IPS DF 19.7 (cell line): ENCODE measurements at regions not wholly inside any gene's neighbourhood (a gene's known extent, or its start where the extent isn't known, plus 50 kb on each side); places are given as distances from the start of the nearest gene placed in this dataset.

Experiments
- DNase-seq: peaks from one replicate; pipeline ENCODE4 v3.0.0-alpha.2; 2013; ENCODE audit warnings: low read depth, low spot score

DNA sequence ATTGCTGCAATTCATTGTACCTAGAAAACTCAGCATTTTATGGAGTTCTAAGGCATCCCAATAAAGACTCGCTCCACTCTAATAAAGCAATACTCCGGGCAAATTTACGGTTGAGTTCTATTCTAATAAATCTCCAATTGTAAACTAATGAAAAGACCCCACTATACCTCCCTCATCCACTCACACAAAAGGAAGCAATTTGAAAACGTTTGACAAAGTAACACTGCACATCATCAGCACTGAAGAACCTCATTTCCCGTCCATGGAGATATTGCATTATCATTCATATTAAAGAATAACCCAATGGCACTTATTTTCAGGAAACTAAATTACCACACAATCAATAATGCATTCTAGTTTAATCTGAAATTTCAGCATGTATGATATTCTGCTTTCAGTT, 111.0 kb upstream of the LMO3 start:
- no peak for DNase-seq

GRCh38 chr12:16692099-16692498, 86.1 kb upstream of the LMO3 start:
- no peak for DNase-seq

DNA sequence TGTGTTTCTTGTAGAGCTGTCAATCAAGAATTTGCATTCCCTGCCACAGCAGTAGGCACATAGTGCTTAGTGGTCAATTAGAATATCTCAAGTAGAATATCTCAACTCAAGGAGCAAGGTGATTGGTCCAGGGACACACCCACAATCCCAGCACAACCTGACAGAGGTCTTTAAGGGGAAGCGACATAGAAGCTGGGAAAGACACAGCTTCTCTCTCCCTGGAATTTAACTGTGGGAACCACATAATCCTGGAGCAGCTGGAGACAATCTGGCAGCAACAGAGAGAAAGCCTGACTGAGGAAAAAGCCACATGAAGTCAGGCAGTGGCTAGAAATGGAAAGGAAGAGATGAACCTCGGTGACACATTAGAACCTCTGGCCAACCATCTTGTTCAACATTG, 85.7 kb upstream of the LMO3 start:
- DNase-seq, result no peak

GRCh38 chr12:16688200-16688599, 82.2 kb upstream of the LMO3 start:
- no peak for DNase-seq

DNA sequence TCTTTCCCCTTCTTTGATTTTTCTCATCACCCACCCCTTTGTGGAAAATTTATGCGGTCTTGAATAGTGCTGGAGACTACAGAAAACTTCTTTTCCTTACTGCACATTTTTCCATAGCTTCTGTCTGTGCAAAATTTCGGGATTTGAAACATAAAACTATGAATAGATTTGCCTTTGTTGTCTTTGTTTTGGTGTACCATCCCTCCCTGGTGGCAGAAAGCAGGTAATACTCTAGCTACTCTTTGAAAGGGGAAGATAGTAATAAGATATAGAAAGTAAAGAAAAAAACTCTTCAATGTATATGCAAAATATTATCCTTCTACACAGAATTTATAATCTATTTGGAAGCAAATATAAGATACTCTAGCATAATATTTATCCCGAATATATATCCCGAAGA, 79.1 kb upstream of the LMO3 start:
- no peak for DNase-seq

DNA sequence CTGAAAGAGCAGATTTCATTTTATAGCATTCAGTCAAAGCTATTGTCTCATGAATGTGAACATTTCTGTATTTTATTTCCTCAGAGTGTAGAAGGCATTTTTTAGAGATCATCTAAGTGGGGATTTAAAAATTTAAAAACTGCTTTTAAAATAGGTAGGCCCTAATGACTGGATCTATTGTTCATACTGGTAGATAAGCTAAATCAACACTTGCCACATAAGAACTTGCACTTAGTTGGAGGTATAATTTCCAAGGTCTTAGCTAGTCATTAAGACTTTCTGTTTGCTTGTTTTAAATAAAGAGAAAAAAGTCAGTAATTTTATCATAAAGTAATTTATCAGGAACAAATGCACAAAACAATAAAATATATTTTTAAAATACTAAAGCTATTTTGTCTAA, 75.2 kb upstream of the LMO3 start:
- no peak for DNase-seq

- DNase-seq, result no peak
Observed at GRCh38 chr12:16675438-16675837, 69.5 kb upstream of the LMO3 start.

GRCh38 chr12:16674885-16675284, 68.9 kb upstream of the LMO3 start:
- DNase-seq, result no peak

DNA sequence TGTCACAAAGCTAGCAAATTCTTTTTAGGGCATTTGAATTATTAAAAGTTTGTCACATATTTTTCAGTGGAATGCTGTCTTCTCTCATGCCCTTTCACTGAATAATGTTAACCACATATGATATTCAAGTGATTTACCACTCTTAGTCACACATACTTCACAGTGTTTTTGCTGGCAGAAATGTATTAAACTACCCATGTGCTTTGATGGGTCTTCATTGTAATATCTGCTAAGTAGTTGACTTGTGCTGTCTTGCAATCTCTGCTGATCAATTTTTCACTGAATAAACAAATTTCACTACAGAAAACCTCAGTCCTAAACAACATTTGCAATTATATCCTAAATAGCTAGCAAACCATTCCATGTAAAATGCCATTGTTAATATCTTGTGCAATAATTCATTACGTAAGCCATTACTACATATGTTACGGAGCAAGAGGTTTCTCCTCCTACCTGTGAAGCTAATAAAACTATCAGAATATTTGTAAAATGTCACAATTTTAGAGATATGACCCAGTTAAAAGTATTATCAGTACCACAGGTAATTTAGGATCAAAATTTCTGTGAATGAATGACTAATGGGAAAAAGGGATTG, 64.6 kb upstream of the LMO3 start:
- no peak for DNase-seq

- no peak for DNase-seq
Observed at GRCh38 chr12:16669756-16670155, 63.8 kb upstream of the LMO3 start.

- DNase-seq, result no peak
Observed at GRCh38 chr12:16668198-16668597, 62.2 kb upstream of the LMO3 start.

DNA sequence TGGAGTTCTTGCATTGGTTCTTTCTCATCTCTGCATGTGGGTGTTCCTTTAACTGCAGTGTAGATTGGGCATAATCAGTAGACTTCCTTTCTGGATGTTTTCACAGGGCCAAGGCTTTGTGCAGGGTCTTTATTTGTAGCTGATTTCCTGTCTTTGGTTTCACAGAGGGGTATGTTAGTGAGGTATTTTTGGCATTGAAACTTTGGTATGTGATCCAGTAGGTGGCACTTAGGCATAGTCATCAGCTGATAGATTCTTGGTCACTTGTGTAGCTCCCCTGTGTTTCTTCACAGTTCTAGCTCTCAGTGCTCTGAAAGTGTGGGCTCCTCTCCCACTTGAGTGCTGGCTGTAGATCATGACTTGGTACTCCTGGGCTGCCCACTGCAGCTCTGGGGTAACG, 52.7 kb upstream of the LMO3 start:
- DNase-seq, result no peak
